ENCODE measurements at regions not wholly inside any gene's neighbourhood (a gene's known extent, or its start where the extent isn't known, plus 50 kb on each side); places are given as distances from the start of the nearest gene placed in this dataset.

- no peak for DNase-seq (ENCODE audit: low spot score)
Observed at GRCh38 chr11:97149741-97150140, 759.9 kb downstream of the JRKL start.

GRCh38 chr11:97157221-97157740 lies 767.5 kb downstream of the JRKL start:
- no peak for DNase-seq (ENCODE audit: low spot score)

- DNase-seq (ENCODE audit: low spot score) = no peak
Observed at GRCh38 chr11:97158243-97158642, 768.4 kb downstream of the JRKL start.

- DNase-seq (ENCODE audit: low spot score) = no peak
Observed at GRCh38 chr11:97163631-97164191, 773.9 kb downstream of the JRKL start.

- no peak for DNase-seq (ENCODE audit: low spot score)
Observed at GRCh38 chr11:97201743-97202612, 812.2 kb downstream of the JRKL start.

GRCh38 chr11:97202613-97203292 lies 812.9 kb downstream of the JRKL start:
- DNase-seq (ENCODE audit: low spot score) = no peak

GRCh38 chr11:97218011-97218410 lies 828.2 kb downstream of the JRKL start:
- DNase-seq (ENCODE audit: low spot score) = no peak

GRCh38 chr11:97223647-97224046 lies 833.8 kb downstream of the JRKL start:
- DNase-seq (ENCODE audit: low spot score) = no peak

GRCh38 chr11:97224396-97224795 lies 834.6 kb downstream of the JRKL start:
- no peak for DNase-seq (ENCODE audit: low spot score)

- no peak for DNase-seq (ENCODE audit: low spot score)
Observed at GRCh38 chr11:97225794-97226193, 836.0 kb downstream of the JRKL start.

GRCh38 chr11:97229936-97230335 lies 840.1 kb downstream of the JRKL start:
- DNase-seq (ENCODE audit: low spot score) = no peak

GRCh38 chr11:97231231-97231630 lies 841.4 kb downstream of the JRKL start:
- no peak for DNase-seq (ENCODE audit: low spot score)

- DNase-seq (ENCODE audit: low spot score) = no peak
Observed at GRCh38 chr11:97234016-97234415, 844.2 kb downstream of the JRKL start.

- no peak for DNase-seq (ENCODE audit: low spot score)
Observed at GRCh38 chr11:97237151-97237550, 847.3 kb downstream of the JRKL start.

- DNase-seq (ENCODE audit: low spot score) = no peak
Observed at GRCh38 chr11:97247601-97248000, 857.8 kb downstream of the JRKL start.

- DNase-seq (ENCODE audit: low spot score) = no peak
Observed at GRCh38 chr11:97254790-97255189, 865.0 kb downstream of the JRKL start.

GRCh38 chr11:97259434-97259833 lies 869.6 kb downstream of the JRKL start:
- DNase-seq (ENCODE audit: low spot score) = no peak

GRCh38 chr11:97259884-97260283 lies 870.1 kb downstream of the JRKL start:
- DNase-seq (ENCODE audit: low spot score) = no peak

GRCh38 chr11:97263183-97263858 lies 873.5 kb downstream of the JRKL start:
- no peak for DNase-seq (ENCODE audit: low spot score)

- DNase-seq (ENCODE audit: low spot score) = no peak
Observed at GRCh38 chr11:97269527-97269926, 879.7 kb downstream of the JRKL start.

- no peak for DNase-seq (ENCODE audit: low spot score)
Observed at GRCh38 chr11:97279341-97279740, 889.5 kb downstream of the JRKL start.

- DNase-seq (ENCODE audit: low spot score) = no peak
Observed at GRCh38 chr11:97280347-97280746, 890.5 kb downstream of the JRKL start.

Data from HuH-7.5 (cell line).